ENCODE measurements at regions not wholly inside any gene's neighbourhood (a gene's known extent, or its start where the extent isn't known, plus 50 kb on each side); places are given as distances from the start of the nearest gene placed in this dataset.

DNA sequence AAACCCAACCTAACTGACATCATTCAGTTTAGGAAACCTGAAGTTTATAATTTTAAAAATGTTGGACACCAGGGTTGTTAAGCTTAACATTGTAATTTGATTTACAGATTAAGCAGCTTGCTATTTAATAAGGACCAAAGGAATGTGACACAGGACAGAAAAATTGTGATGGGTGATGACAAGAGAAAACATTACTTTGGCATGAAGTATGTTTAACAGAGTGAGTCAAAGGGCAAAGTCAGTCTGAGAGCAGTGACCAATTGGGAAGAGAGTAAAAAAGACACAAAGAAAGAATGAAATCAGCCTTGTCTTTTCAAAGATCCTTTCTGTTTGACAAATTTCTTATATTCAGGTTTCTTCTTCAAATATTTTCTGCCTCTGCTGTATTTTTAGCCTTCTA is 1301.6 kb downstream of the SI start:
- dilution Hi-C loops (cut with MboI; ENCODE audit: extremely low pct_ligation_motif_present, low sequenced_read_pairs) = no loop called here
- Histone ChIP-seq H3K9me1 (replicated peaks; ENCODE audit: control insufficient read depth, extremely low read depth, insufficient read depth, low read length) (no peaks in the 10 kb centered on the region), H3K27ac (ENCODE audit: insufficient read depth, low read depth, low read length) (no peak overlapping the region), H2AFZ (ENCODE audit: low read depth, low read length) (no peak overlapping the region), H3K79me2 (ENCODE audit: control insufficient read depth, insufficient read depth, low read length) (no peaks in the 10 kb centered on the region), H3K36me3 (ENCODE audit: control insufficient read depth in 2 of 2, extremely low read depth in 1 of 2, insufficient read depth in 2 of 2, low read length in 2 of 2) (no peaks in the 10 kb centered on the region), H4K20me1 (replicated peaks; ENCODE audit: control insufficient read depth, extremely low read depth, insufficient read depth, low read length) (no peaks in the 10 kb centered on the region), H3K4me2 (ENCODE audit: insufficient read depth, low read length) (no peak overlapping the region), H3K4me1 (ENCODE audit: control insufficient read depth, extremely low read depth, insufficient read depth, low read length) (no peaks in the 10 kb centered on the region), H3K4me3 (replicated peaks in 1 of 3; ENCODE audit: insufficient read depth in 1 of 3, low read depth in 1 of 3, low read length in 3 of 3) (no peak overlapping the region), H3K9ac (replicated peaks; ENCODE audit: extremely low read depth, insufficient read depth, low read length) (no peak overlapping the region), H3K27me3 (ENCODE audit: control insufficient read depth in 2 of 2, insufficient read depth in 2 of 2, low read length in 2 of 2) (no peaks in the 10 kb centered on the region), H3K9me3 (replicated peaks; ENCODE audit: control insufficient read depth, insufficient read depth, low read length) (peaks cover 3% of the 10 kb centered on the region)
- ChIA-PET POLR2A (no interaction called here), CTCF (no interaction called here)
- BruUV-seq (replicated peaks) = no TSS peak
- intact Hi-C loops (cut with micrococcal nuclease) = no loop called here
- DNase-seq (ENCODE audit: low read depth, low spot score) (no peak), FAIRE-seq (no peak)
- TF ChIP-seq FOS (IDR thresholded peaks at IDR 0.05; ENCODE audit: borderline replicate concordance, insufficient read depth, low read length) (no peak), POLR2A (IDR thresholded peaks at IDR 0.05; ENCODE audit: low read depth, low read length) (no peak), JUN (IDR thresholded peaks at IDR 0.05; ENCODE audit: borderline replicate concordance, insufficient read depth, insufficient read length, low read depth) (no peak), GATA2 (IDR thresholded peaks at IDR 0.05; ENCODE audit: insufficient read depth, insufficient read length, low read depth, low read length) (no peak), POLR2AphosphoS5 (IDR thresholded peaks at IDR 0.05; ENCODE audit: insufficient read depth, low read depth, low read length) (no peak), EZH2 (IDR thresholded peaks at IDR 0.05; ENCODE audit: borderline replicate concordance, low read depth, low read length, severe bottlenecking) (no peak), CTCF (IDR thresholded peaks at IDR 0.05; ENCODE audit: extremely low read depth in 1 of 2, insufficient read depth in 1 of 2, low read depth in 1 of 2, low read length in 2 of 2) (no peak), MYC (IDR thresholded peaks at IDR 0.05; ENCODE audit: low read depth, low read length) (no peak)
- TF ChIP-seq, protein P1, sequence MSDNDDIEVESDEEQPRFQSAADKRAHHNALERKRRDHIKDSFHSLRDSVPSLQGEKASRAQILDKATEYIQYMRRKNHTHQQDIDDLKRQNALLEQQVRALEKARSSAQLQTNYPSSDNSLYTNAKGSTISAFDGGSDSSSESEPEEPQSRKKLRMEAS (IDR thresholded peaks at IDR 0.05; ENCODE audit: insufficient read depth, insufficient read length) = no peak

Measured in endothelial cell of umbilical vein (primary cell).